ENCODE measurements at regions not wholly inside any gene's neighbourhood (a gene's known extent, or its start where the extent isn't known, plus 50 kb on each side); places are given as distances from the start of the nearest gene placed in this dataset.

DNA sequence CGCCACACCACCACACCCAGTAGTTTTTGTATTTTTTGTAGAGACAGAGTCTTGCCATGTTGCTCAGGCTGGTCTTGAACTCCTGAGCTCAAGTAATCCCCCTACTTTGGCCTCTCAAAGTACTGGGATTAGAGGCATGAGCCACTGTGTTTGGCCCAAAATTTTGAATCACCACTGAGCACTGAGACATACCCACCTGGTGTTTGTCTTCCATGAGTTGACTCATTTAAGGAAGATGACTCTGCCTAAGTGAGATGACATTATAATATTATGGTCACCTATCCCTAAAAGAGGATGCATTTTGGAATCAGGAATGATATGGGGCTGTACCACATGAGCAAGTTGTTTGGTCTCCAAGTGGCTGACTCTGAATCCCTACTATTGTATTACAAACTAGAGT lies 54.6 kb upstream of the RNF217 start:
- no peak overlapping the region for H3K4me3 ChIP-seq (ENCODE audit: control insufficient read depth in 2 of 3, extremely low read depth in 1 of 3, insufficient read depth in 2 of 3, low read depth in 1 of 3, low read length in 3 of 3)
- peaks cover 4% of the 10 kb centered on the region for H3K4me1 ChIP-seq (ENCODE audit: control insufficient read depth, extremely low read depth, insufficient read depth, low read length)
- H3K9me3 ChIP-seq (ENCODE audit: control insufficient read depth, low read depth, low read length) = no peaks in the 10 kb centered on the region
- no peak overlapping the region for H2AFZ ChIP-seq (ENCODE audit: control insufficient read depth, low read length)
- no peaks in the 10 kb centered on the region for H3K79me2 ChIP-seq (ENCODE audit: control insufficient read depth, insufficient read depth, low read length)
- H3K36me3 ChIP-seq (ENCODE audit: control insufficient read depth in 2 of 2, extremely low read depth in 1 of 2, insufficient read depth in 2 of 2, low read length in 2 of 2) = no peaks in the 10 kb centered on the region
- dilution Hi-C loops (cut with MboI; ENCODE audit: extremely low pct_ligation_motif_present, low sequenced_read_pairs) = no loop called here
- TF ChIP-seq, protein P1, sequence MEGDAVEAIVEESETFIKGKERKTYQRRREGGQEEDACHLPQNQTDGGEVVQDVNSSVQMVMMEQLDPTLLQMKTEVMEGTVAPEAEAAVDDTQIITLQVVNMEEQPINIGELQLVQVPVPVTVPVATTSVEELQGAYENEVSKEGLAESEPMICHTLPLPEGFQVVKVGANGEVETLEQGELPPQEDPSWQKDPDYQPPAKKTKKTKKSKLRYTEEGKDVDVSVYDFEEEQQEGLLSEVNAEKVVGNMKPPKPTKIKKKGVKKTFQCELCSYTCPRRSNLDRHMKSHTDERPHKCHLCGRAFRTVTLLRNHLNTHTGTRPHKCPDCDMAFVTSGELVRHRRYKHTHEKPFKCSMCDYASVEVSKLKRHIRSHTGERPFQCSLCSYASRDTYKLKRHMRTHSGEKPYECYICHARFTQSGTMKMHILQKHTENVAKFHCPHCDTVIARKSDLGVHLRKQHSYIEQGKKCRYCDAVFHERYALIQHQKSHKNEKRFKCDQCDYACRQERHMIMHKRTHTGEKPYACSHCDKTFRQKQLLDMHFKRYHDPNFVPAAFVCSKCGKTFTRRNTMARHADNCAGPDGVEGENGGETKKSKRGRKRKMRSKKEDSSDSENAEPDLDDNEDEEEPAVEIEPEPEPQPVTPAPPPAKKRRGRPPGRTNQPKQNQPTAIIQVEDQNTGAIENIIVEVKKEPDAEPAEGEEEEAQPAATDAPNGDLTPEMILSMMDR (optimal IDR thresholded peaks at IDR 0.05 in 1 of 3, IDR thresholded peaks at IDR 0.05 in 1 of 3, conservative IDR thresholded peaks at IDR 0.05 in 1 of 3; ENCODE audit: extremely low read depth in 1 of 3, insufficient read depth in 2 of 3, low read length in 3 of 3) = no peak
- TF ChIP-seq EZH2 (IDR thresholded peaks at IDR 0.05; ENCODE audit: low read length) = no peak
- no peaks in the 10 kb centered on the region for H3K27me3 ChIP-seq (ENCODE audit: control insufficient read depth, extremely low read depth, insufficient read depth, low read length)
- H3K9ac ChIP-seq (ENCODE audit: control insufficient read depth, extremely low read depth, insufficient read depth, low read length) = no peak overlapping the region
- no peak overlapping the region for H3K4me2 ChIP-seq (ENCODE audit: control insufficient read depth, extremely low read depth, insufficient read depth, low read depth, low read length)
- no peak overlapping the region for H3K27ac ChIP-seq (ENCODE audit: control insufficient read depth, insufficient read depth, low read length)
- H4K20me1 ChIP-seq (ENCODE audit: control insufficient read depth, extremely low read depth, insufficient read depth, low read length) = no peaks in the 10 kb centered on the region
- no peak for DNase-seq (ENCODE audit: low read depth, low spot score)
- H3K9me1 ChIP-seq (ENCODE audit: control insufficient read depth, extremely low read depth, insufficient read depth, low read length) = no peaks in the 10 kb centered on the region
- no peak for FAIRE-seq

All from keratinocyte (primary cell).